Nephron (organoid): ENCODE measurements at regions not wholly inside any gene's neighbourhood (a gene's known extent, or its start where the extent isn't known, plus 50 kb on each side); places are given as distances from the start of the nearest gene placed in this dataset.
"Not testable (repeated sequence)": the region's sequence is repeated elsewhere in the genome, so short reads cannot be mapped to it uniquely, and the experiment has no call there.

ENCODE experiments used
- H3K27ac Mint-ChIP-seq, 3 experiments: 2 replicates each; pipeline ENCODE4 v1.8.0; 2020; ENCODE audit warnings: mixed read lengths in 3 of 3, mild to moderate bottlenecking in 2 of 3, moderate library complexity in 1 of 3
- H3K27me3 Mint-ChIP-seq: 2 replicates; pipeline ENCODE4 v1.8.0; 2021; ENCODE audit warnings: low read depth, mild to moderate bottlenecking, moderate library complexity, mixed read lengths
- H3K36me3 Mint-ChIP-seq: 2 replicates; pipeline ENCODE4 v1.8.0; 2020; ENCODE audit warnings: low read depth, mixed read lengths
- H3K4me1 Mint-ChIP-seq: 2 replicates; pipeline ENCODE4 v1.8.0; 2020; ENCODE audit warnings: mixed read lengths
- H3K4me3 Mint-ChIP-seq, 3 experiments: 2 replicates each; pipeline ENCODE4 v1.8.0; 2020; ENCODE audit warnings: mild to moderate bottlenecking in 3 of 3, mixed read lengths in 3 of 3, moderate library complexity in 2 of 3
- H3K9me3 Mint-ChIP-seq: 2 replicates; pipeline ENCODE4 v1.8.0; 2020; ENCODE audit warnings: mixed read lengths
- CTCF ChIP-seq, 3 experiments: fragments of 200-600 bp; sonication (generic); IDR thresholded peaks; one replicate each; pipeline ENCODE4 v1.5.0; 2021; ENCODE audit warnings: antibody characterized with exemption in 3 of 3; ENCODE audit not compliant: unreplicated experiment in 3 of 3

DNA sequence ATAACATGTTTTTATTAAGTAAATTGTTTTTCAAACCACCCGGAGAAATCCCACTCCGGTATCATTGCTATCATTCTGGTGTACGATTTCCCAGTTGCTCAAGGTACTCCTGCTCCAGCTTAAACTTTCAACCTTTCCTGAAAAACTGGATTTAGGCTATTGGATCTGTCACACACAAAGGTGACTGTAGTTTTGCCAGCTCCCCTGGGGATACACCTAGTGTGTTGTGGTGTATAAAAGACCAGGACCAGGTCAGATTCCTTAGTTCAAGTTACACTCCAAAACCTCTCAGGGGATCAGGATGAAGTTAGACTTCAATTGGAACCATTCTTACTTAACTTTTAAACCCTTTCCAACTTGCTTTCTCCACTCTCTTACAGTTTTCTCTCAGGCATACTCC, 303.9 kb downstream of the NOVA1 start:
- TF ChIP-seq CTCF (IDR thresholded peaks at IDR 0.05; ENCODE audit: unreplicated experiment in 3 of 3) = no peak
- no peaks in the 10 kb centered on the region for H3K36me3 Mint-ChIP-seq
- H3K27ac Mint-ChIP-seq = no peak overlapping the region
- peaks cover 2% of the 10 kb centered on the region for H3K9me3 Mint-ChIP-seq
- no peaks in the 10 kb centered on the region for H3K4me1 Mint-ChIP-seq
- no peaks in the 10 kb centered on the region for H3K27me3 Mint-ChIP-seq
- H3K4me3 Mint-ChIP-seq = no peak overlapping the region

DNA sequence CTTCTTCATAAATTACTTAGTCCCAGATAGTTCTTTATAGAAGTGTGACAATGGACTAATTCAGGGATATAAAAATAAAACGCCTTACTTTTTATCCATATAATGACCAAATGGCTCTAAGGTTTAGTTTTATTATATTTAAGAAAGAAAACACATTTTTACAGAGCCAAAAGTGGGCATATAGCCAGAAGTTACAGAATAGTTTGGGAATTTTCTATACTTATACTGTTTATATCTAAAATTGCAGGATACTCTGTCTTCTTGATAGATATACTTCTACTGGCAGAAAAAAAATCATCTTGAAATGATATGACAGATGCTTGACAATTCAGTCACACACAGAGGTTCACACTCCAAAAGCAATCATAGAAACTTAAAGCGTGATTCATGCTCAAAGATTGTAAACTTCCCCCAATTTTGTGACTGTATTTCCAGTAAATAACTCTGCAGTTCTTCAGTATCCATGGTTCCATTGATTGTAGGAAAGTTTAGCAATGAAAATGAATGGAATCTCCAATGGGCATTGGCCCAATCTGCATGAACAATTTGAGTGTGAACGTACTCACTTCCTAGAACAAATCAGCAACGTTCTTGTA, 307.8 kb downstream of the NOVA1 start:
- no peak for TF ChIP-seq CTCF (IDR thresholded peaks at IDR 0.05; ENCODE audit: unreplicated experiment in 3 of 3)
- Mint-ChIP-seq H3K27ac (peak overlapping the region in 2 of 3 experiments; percentile 32 to 55), H3K4me1 (peaks cover 23% of the 10 kb centered on the region)

GRCh38 chr14:26286913-26287205, 311.0 kb downstream of the NOVA1 start:
- TF ChIP-seq CTCF (IDR thresholded peaks at IDR 0.05; ENCODE audit: unreplicated experiment in 3 of 3) = no peak
- peaks cover 30% of the 10 kb centered on the region for H3K4me1 Mint-ChIP-seq
- peak overlapping the region; percentile 82 to 94 (median 93) for H3K27ac Mint-ChIP-seq

More for the DNA sequence above, 307.8 kb downstream of the NOVA1 start:
- H3K27me3 Mint-ChIP-seq = no peaks in the 10 kb centered on the region
- H3K36me3 Mint-ChIP-seq = no peaks in the 10 kb centered on the region
- H3K4me3 Mint-ChIP-seq = no peak overlapping the region
- H3K9me3 Mint-ChIP-seq = no peaks in the 10 kb centered on the region

DNA sequence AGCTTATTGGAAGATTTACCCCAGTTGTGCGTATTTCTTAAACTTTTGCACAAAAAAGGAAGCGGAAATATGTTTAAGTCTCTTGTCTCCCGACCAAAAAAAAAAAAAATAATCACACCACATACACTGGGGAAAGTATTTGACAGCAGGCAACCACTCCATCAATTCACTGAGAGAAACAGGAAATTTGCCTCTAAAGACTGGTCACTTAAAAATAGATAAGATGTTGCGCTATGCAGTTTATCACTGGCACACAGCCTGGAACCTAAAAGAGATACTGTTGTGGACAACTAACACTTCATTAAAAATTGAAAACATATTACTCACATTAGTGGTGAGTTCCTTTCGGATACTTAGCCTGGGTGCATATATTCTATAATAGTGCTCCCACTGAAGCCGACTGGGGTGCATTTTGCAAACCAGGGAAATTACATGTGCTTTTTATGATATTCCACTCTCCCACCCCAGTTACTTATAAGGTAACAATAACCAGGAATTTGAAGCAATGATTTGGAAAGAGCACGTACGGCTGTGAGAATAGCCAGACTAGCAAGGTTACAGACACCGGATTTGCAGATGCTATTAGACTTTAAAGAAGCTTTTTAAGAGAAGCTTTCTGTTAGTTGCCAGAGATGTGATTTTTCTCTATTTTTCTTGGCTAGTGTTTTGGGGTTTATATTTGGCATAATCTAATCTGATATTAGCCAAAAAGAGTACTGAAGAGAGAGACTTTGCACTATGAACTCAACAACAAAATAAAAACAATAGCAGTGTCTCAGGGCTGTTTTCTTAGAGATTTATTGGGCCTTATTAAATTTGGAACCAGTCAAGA, 311.5 kb downstream of the NOVA1 start:
- peak overlapping the region; percentile 82 to 94 (median 93) for H3K27ac Mint-ChIP-seq

More at GRCh38 chr14:26286913-26287205, 311.0 kb downstream of the NOVA1 start:
- Mint-ChIP-seq H3K4me3 (peak overlapping the region in 1 of 3 experiments; percentile 35), H3K9me3 (no peaks in the 10 kb centered on the region), H3K36me3 (no peaks in the 10 kb centered on the region), H3K27me3 (no peaks in the 10 kb centered on the region)

DNA sequence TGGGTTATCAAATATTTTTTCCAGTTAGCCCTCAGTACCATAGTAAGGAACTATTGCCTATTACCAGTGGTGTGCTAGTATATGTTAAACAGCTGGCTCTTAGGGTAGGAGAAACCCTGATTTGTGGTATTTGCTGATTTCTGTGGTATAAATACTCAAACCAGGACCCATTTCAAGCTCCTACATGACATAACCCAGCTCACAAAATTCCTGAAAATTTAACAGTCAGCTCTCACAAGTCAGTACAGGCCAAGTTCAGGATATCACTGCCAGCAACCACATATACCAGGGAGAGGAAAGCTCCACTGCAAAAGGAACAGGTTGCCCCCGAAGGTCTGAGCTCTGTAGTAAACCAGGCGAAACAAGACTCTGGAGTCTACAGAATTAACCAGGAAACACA, 315.3 kb downstream of the NOVA1 start:
- no peaks in the 10 kb centered on the region for H3K36me3 Mint-ChIP-seq
- H3K27ac Mint-ChIP-seq = peak overlapping the region in 1 of 3 experiments; percentile 18
- no peaks in the 10 kb centered on the region for H3K27me3 Mint-ChIP-seq
- H3K4me3 Mint-ChIP-seq = no peak overlapping the region
- TF ChIP-seq CTCF (IDR thresholded peaks at IDR 0.05; ENCODE audit: unreplicated experiment in 3 of 3) = no peak
- H3K4me1 Mint-ChIP-seq = peaks cover 29% of the 10 kb centered on the region
- no peaks in the 10 kb centered on the region for H3K9me3 Mint-ChIP-seq

More for the DNA sequence above, 311.5 kb downstream of the NOVA1 start:
- Mint-ChIP-seq H3K4me1 (peaks cover 30% of the 10 kb centered on the region), H3K27me3 (no peaks in the 10 kb centered on the region), H3K4me3 (peak overlapping the region in 2 of 3 experiments; percentile 34 to 55), H3K36me3 (no peaks in the 10 kb centered on the region), H3K9me3 (no peaks in the 10 kb centered on the region)
- no peak for TF ChIP-seq CTCF (IDR thresholded peaks at IDR 0.05; ENCODE audit: unreplicated experiment in 3 of 3)

- peaks cover 23% of the 10 kb centered on the region for H3K4me1 Mint-ChIP-seq
- not testable (repeated sequence) for H3K27ac Mint-ChIP-seq, H3K36me3 Mint-ChIP-seq, H3K4me3 Mint-ChIP-seq, H3K27me3 Mint-ChIP-seq, H3K9me3 Mint-ChIP-seq
Measured at GRCh38 chr14:26282011-26282410, 315.8 kb downstream of the NOVA1 start.
